ENCODE measurements at regions not wholly inside any gene's neighbourhood (a gene's known extent, or its start where the extent isn't known, plus 50 kb on each side); places are given as distances from the start of the nearest gene placed in this dataset.

DNA sequence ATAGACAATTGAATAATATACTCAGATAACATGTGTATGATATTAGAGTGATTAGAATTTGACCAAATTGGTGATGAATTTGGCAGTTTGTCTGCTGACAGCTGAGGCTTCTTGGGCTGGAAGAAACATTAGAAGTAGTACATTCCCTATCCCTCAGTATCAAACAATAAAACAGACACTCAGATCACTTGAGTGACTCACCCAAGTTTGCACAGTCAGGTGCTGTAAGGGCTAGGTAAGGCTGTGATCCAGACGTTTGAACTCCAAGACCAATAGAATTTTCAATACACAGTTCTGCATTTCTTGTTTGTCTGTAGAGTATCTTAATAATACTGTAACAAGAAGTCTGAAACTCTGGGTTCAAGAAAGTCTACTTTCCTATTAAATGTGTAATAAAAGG is 223.5 kb downstream of the POSTN start:
- Mint-ChIP-seq H3K27me3 (ENCODE audit: insufficient read depth, low read depth, poor library complexity) (no peaks in the 10 kb centered on the region), H3K27ac (no peak overlapping the region), H3K9me3 (no peaks in the 10 kb centered on the region), H3K4me1 (no peaks in the 10 kb centered on the region), H3K36me3 (ENCODE audit: low read depth) (no peaks in the 10 kb centered on the region), H3K4me3 (no peak overlapping the region)
- Histone ChIP-seq H3K4me2 (no peak overlapping the region), H3K4me1 (ENCODE audit: insufficient read depth) (no peaks in the 10 kb centered on the region), H3K36me3 (ENCODE audit: insufficient read depth) (no peaks in the 10 kb centered on the region), H3K9me2 (ENCODE audit: insufficient read depth) (no peaks in the 10 kb centered on the region), H2AFZ (no peak overlapping the region), H3K79me2 (replicated peaks; ENCODE audit: insufficient read depth) (no peaks in the 10 kb centered on the region), H3K4me3 (no peak overlapping the region), H3F3A (replicated peaks; ENCODE audit: low read depth) (no peaks in the 10 kb centered on the region), H3K27ac (ENCODE audit: low read depth) (no peak overlapping the region), H4K20me1 (replicated peaks; ENCODE audit: insufficient read depth) (no peaks in the 10 kb centered on the region), H3K27me3 (ENCODE audit: insufficient read depth) (no peaks in the 10 kb centered on the region)
- ATAC-seq (no peak), DNase-seq (ENCODE audit: low spot score) (no peak)
- TF ChIP-seq ZNF331 (CRISPR knock-in tag; IDR thresholded peaks at IDR 0.05; ENCODE audit: low read depth) (no peak), EZH2phosphoT487 (IDR thresholded peaks at IDR 0.05; ENCODE audit: unreplicated experiment) (no peak), EZH2 (IDR thresholded peaks at IDR 0.05; ENCODE audit: low read depth, unreplicated experiment) (no peak), STAT1 (IDR thresholded peaks at IDR 0.05; ENCODE audit: unreplicated experiment) (no peak)
- TF ChIP-seq, protein P1, sequence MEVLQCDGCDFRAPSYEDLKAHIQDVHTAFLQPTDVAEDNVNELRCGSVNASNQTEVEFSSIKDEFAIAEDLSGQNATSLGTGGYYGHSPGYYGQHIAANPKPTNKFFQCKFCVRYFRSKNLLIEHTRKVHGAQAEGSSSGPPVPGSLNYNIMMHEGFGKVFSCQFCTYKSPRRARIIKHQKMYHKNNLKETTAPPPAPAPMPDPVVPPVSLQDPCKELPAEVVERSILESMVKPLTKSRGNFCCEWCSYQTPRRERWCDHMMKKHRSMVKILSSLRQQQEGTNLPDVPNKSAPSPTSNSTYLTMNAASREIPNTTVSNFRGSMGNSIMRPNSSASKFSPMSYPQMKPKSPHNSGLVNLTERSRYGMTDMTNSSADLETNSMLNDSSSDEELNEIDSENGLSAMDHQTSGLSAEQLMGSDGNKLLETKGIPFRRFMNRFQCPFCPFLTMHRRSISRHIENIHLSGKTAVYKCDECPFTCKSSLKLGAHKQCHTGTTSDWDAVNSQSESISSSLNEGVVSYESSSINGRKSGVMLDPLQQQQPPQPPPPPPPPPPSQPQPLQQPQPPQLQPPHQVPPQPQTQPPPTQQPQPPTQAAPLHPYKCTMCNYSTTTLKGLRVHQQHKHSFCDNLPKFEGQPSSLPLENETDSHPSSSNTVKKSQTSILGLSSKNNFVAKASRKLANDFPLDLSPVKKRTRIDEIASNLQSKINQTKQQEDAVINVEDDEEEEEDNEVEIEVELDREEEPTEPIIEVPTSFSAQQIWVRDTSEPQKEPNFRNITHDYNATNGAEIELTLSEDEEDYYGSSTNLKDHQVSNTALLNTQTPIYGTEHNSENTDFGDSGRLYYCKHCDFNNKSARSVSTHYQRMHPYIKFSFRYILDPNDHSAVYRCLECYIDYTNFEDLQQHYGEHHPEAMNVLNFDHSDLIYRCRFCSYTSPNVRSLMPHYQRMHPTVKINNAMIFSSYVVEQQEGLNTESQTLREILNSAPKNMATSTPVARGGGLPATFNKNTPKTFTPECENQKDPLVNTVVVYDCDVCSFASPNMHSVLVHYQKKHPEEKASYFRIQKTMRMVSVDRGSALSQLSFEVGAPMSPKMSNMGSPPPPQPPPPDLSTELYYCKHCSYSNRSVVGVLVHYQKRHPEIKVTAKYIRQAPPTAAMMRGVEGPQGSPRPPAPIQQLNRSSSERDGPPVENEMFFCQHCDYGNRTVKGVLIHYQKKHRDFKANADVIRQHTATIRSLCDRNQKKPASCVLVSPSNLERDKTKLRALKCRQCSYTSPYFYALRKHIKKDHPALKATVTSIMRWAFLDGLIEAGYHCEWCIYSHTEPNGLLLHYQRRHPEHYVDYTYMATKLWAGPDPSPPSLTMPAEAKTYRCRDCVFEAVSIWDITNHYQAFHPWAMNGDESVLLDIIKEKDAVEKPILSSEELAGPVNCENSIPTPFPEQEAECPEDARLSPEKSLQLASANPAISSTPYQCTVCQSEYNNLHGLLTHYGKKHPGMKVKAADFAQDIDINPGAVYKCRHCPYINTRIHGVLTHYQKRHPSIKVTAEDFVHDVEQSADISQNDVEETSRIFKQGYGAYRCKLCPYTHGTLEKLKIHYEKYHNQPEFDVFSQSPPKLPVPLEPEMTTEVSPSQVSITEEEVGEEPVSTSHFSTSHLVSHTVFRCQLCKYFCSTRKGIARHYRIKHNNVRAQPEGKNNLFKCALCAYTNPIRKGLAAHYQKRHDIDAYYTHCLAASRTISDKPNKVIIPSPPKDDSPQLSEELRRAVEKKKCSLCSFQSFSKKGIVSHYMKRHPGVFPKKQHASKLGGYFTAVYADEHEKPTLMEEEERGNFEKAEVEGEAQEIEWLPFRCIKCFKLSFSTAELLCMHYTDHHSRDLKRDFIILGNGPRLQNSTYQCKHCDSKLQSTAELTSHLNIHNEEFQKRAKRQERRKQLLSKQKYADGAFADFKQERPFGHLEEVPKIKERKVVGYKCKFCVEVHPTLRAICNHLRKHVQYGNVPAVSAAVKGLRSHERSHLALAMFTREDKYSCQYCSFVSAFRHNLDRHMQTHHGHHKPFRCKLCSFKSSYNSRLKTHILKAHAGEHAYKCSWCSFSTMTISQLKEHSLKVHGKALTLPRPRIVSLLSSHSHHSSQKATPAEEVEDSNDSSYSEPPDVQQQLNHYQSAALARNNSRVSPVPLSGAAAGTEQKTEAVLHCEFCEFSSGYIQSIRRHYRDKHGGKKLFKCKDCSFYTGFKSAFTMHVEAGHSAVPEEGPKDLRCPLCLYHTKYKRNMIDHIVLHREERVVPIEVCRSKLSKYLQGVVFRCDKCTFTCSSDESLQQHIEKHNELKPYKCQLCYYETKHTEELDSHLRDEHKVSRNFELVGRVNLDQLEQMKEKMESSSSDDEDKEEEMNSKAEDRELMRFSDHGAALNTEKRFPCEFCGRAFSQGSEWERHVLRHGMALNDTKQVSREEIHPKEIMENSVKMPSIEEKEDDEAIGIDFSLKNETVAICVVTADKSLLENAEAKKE (CRISPR knock-in tag; IDR thresholded peaks at IDR 0.05), result no peak
- TF ChIP-seq, protein P2, sequence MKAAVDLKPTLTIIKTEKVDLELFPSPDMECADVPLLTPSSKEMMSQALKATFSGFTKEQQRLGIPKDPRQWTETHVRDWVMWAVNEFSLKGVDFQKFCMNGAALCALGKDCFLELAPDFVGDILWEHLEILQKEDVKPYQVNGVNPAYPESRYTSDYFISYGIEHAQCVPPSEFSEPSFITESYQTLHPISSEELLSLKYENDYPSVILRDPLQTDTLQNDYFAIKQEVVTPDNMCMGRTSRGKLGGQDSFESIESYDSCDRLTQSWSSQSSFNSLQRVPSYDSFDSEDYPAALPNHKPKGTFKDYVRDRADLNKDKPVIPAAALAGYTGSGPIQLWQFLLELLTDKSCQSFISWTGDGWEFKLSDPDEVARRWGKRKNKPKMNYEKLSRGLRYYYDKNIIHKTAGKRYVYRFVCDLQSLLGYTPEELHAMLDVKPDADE (IDR thresholded peaks at IDR 0.05), result no peak
- TF ChIP-seq, protein P3, sequence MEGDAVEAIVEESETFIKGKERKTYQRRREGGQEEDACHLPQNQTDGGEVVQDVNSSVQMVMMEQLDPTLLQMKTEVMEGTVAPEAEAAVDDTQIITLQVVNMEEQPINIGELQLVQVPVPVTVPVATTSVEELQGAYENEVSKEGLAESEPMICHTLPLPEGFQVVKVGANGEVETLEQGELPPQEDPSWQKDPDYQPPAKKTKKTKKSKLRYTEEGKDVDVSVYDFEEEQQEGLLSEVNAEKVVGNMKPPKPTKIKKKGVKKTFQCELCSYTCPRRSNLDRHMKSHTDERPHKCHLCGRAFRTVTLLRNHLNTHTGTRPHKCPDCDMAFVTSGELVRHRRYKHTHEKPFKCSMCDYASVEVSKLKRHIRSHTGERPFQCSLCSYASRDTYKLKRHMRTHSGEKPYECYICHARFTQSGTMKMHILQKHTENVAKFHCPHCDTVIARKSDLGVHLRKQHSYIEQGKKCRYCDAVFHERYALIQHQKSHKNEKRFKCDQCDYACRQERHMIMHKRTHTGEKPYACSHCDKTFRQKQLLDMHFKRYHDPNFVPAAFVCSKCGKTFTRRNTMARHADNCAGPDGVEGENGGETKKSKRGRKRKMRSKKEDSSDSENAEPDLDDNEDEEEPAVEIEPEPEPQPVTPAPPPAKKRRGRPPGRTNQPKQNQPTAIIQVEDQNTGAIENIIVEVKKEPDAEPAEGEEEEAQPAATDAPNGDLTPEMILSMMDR (conservative IDR thresholded peaks at IDR 0.05; ENCODE audit: low read depth in 2 of 2), result no peak

Data from GM23338 (cell line).